Activated B cell treated with CpG ODN at 0.5 μM for 24 hours (primary cell): ENCODE measurements at regions not wholly inside any gene's neighbourhood (a gene's known extent, or its start where the extent isn't known, plus 50 kb on each side); places are given as distances from the start of the nearest gene placed in this dataset.

Source experiments
- ATAC-seq: fragments of 200-7000 bp; cut with Tn5 transposase; one replicate; pipeline ENCODE4 v1.10.0; 2021; ENCODE audit warnings: low read depth, mild to moderate bottlenecking, moderate library complexity
- CTCF ChIA-PET: fragments of 350-600 bp; sonication (Branson Sonifier 250); formaldehyde crosslinking; loops from one replicate; lab custom pipeline; 2021; ENCODE audit warnings: antibody characterized with exemption; lab: Charles Lee
- POLR2A ChIA-PET: fragments of 350-600 bp; sonication (Branson Sonifier 250); formaldehyde crosslinking; loops from one replicate; lab custom pipeline; 2021; ENCODE audit warnings: antibody characterized with exemption; lab: Charles Lee
- DNase-seq: peaks from one replicate; pipeline ENCODE4 v3.0.0; 2022
- H3K27ac Mint-ChIP-seq: one replicate; pipeline ENCODE4 v1.8.0; 2020; ENCODE audit warnings: mixed read lengths
- H3K27me3 Mint-ChIP-seq: one replicate; pipeline ENCODE4 v1.8.0; 2021; ENCODE audit warnings: mixed read lengths
- H3K36me3 Mint-ChIP-seq: one replicate; pipeline ENCODE4 v1.8.0; 2021; ENCODE audit warnings: low read depth, mixed read lengths
- H3K4me1 Mint-ChIP-seq: one replicate; pipeline ENCODE4 v1.8.0; 2021; ENCODE audit warnings: mixed read lengths
- H3K4me3 Mint-ChIP-seq: one replicate; pipeline ENCODE4 v1.8.0; 2020; ENCODE audit warnings: mild to moderate bottlenecking, mixed read lengths
- H3K9me3 Mint-ChIP-seq: one replicate; pipeline ENCODE4 v1.8.0; 2020; ENCODE audit warnings: mixed read lengths
- intact Hi-C: fragments of 100-400 bp; cut with micrococcal nuclease; formaldehyde crosslinking; loops from one replicate; pipeline ENCODE4 v1.15.1; 2024
- TF ChIP-seq, protein P1 (sequence below): fragments of 200-600 bp; IDR thresholded peaks from one replicate; pipeline ENCODE4 v1.8.0; 2022; ENCODE audit warnings: antibody characterized with exemption, mild to moderate bottlenecking

DNA sequence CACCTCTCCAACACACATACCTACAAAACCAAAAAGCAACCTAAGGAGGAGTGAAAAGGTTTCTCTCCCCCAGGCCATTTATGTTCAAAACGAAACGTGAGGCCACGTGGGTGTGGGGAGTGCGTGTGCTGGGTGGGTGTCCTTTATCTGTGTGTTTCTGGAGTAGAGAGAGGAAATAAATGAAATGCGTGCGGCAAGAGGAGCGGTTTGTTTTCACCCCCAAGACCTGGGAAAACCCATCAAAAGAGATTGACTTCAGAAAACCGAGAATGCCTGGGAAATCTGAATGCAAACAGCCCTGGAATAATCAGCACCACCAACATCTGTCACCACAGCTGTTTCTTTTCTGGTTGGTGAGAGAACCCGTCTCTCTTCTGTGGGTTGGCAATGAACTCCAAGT lies 137.4 kb downstream of the INSIG2 start:
- Mint-ChIP-seq H3K4me1 (peaks cover 30% of the 10 kb centered on the region), H3K27ac (peak overlapping the region; percentile 87), H3K36me3 (no peaks in the 10 kb centered on the region), H3K4me3 (no peak overlapping the region), H3K9me3 (no peaks in the 10 kb centered on the region), H3K27me3 (peaks cover 47% of the 10 kb centered on the region)
- CTCF ChIA-PET: interaction anchor here (1.2 to 4.7 kb wide), 2 partner anchors 630 to 632 kb away, joined by 3 to 19 read pairs; no protein-coding TSS in a partner anchor
- DNase-seq (no peak), ATAC-seq (no peak)
- POLR2A ChIA-PET: no interaction called here
- TF ChIP-seq, protein P1, sequence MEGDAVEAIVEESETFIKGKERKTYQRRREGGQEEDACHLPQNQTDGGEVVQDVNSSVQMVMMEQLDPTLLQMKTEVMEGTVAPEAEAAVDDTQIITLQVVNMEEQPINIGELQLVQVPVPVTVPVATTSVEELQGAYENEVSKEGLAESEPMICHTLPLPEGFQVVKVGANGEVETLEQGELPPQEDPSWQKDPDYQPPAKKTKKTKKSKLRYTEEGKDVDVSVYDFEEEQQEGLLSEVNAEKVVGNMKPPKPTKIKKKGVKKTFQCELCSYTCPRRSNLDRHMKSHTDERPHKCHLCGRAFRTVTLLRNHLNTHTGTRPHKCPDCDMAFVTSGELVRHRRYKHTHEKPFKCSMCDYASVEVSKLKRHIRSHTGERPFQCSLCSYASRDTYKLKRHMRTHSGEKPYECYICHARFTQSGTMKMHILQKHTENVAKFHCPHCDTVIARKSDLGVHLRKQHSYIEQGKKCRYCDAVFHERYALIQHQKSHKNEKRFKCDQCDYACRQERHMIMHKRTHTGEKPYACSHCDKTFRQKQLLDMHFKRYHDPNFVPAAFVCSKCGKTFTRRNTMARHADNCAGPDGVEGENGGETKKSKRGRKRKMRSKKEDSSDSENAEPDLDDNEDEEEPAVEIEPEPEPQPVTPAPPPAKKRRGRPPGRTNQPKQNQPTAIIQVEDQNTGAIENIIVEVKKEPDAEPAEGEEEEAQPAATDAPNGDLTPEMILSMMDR: no peak
- intact Hi-C loops: loop anchor here (2.0 to 10.0 kb wide), 2 partner anchors 169 to 411 kb away; partner anchors contain the start of gene DDX18

DNA sequence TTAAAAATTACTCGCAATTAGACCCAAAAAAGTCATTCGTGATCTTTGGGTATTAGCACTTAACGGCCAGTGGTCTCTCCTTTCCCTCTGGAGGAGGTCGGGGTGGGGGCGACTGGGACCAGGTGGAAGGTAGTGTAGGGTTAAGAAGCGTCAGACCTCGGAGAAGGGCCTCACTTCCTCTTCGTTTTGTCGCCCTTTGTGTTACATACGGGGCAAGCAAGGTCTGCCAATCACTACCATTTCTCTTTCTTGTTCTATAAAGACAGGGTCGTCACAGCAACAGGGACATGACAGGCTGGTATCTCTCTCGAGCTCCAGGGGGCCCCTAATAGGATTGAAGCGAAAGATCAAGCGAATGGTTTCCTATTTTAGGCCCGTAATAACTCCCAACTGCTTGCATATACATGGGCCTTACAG lies 136.6 kb downstream of the INSIG2 start:
- H3K4me1 Mint-ChIP-seq: peaks cover 30% of the 10 kb centered on the region
- H3K27me3 Mint-ChIP-seq: peaks cover 45% of the 10 kb centered on the region
- ChIA-PET CTCF (interaction anchor here (0.6 to 4.7 kb wide), 3 partner anchors 345 to 633 kb away, joined by 5 to 41 read pairs (median 19); no protein-coding TSS in a partner anchor), POLR2A (interaction anchor here (0.9 to 2.0 kb wide), 3 partner anchors 39 to 627 kb away, joined by 3 to 13 read pairs (median 8); partner anchors contain the start of gene INSIG2)
- no peaks in the 10 kb centered on the region for H3K36me3 Mint-ChIP-seq
- ATAC-seq (peak; percentile 61), DNase-seq (peak; percentile 20)
- H3K27ac Mint-ChIP-seq: peak overlapping the region; percentile 87
- H3K9me3 Mint-ChIP-seq: no peaks in the 10 kb centered on the region
- TF ChIP-seq, protein P1: no peak
- H3K4me3 Mint-ChIP-seq: peak overlapping the region; percentile 91
- intact Hi-C loops: loop anchor here (1.0 to 10.0 kb wide), 6 partner anchors 40 to 1452 kb away; partner anchors contain the start of genes C2orf76, DBI, DDX18 and TMEM177

DNA sequence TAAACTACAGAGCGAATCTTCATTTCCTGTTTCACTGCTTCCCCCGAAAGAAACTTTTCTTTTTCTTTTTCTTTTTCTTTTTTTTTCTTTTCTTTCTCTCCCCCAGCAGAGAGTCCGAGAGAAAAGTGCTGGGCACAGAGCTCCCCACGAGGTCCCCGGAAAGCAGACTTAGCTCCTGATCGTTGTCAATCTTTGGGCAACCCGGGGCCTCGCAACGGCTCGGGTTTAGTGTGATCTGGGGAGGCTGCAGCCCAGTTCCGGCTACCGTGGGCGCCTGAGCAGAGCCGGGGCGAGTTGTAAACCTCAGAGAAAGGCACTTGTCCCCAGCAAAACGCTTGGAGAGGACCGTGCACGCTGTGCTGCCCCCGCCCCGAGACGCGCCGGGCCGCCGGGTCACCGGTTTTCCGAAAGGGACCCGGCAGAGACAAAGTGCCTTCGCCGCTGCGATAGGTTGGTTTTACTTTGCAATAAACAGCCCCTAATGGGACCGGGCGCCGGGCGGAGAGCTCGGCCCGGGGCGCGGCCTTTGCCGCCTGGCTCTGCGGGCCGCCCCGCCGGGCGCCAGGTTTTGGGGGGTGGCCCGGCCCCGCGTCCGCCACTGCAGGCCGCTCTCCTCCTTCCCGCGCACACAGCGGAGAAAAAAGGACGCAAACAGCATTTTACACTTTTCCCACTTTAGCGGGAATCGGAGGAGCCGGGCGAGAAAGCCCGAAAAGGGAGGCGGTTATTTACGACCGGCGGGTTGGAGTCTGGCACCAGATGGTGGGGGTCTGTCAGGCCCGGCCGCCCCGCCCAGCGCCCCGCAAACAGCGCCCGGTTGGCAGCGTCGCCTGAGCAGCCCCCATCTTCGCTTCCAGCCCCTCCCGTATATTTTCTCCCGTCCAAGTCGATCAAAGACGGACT lies 136.0 kb downstream of the INSIG2 start:
- peak; percentile 43 for DNase-seq
- ChIA-PET CTCF (interaction anchor here (0.8 to 4.7 kb wide), 5 partner anchors 16 to 659 kb away, joined by 3 to 41 read pairs (median 4); no protein-coding TSS in a partner anchor), POLR2A (interaction anchor here (0.9 to 2.0 kb wide), 7 partner anchors 38 to 1143 kb away, joined by 3 to 13 read pairs (median 4); partner anchors contain the start of genes DBI and INSIG2)
- Mint-ChIP-seq H3K9me3 (no peaks in the 10 kb centered on the region), H3K4me3 (peak overlapping the region; percentile 91), H3K36me3 (no peaks in the 10 kb centered on the region), H3K4me1 (peaks cover 30% of the 10 kb centered on the region), H3K27ac (peak overlapping the region; percentile 87), H3K27me3 (peaks cover 47% of the 10 kb centered on the region)
- intact Hi-C loops: loop anchor here (1.0 to 10.0 kb wide), 8 partner anchors 39 to 1453 kb away; partner anchors contain the start of genes C2orf76, DBI, DDX18 and TMEM177
- peak; percentile 64 for ATAC-seq
- TF ChIP-seq, protein P1: no peak

DNA sequence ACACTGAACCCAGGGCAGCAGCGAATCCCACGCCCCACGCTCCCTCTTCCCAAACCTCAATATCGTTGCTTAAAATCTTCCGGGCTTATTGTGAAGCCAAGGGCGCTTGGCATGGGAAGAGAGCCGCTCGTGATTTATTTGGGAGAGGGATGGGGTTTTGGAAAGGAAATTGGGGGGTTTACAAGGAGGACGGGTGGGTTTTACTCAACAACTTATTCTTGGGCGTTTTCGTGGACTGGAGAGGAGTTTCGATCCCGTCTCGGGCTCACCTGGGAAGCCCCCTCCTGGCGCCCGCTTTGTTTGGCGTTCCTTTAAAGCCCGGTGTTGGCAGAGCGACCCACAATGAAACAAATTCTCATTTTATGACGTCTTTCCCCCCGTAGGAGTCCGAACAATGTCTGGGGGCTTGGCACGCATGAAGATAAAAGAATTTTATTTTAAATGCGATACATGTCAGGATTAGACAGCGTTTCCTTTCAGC lies 135.3 kb downstream of the INSIG2 start:
- DNase-seq (peak; percentile 22), ATAC-seq (peak; percentile 12)
- Mint-ChIP-seq H3K4me1 (peaks cover 30% of the 10 kb centered on the region), H3K27me3 (peaks cover 45% of the 10 kb centered on the region), H3K27ac (peak overlapping the region; percentile 86), H3K4me3 (peak overlapping the region; percentile 91), H3K36me3 (no peaks in the 10 kb centered on the region), H3K9me3 (no peaks in the 10 kb centered on the region)
- TF ChIP-seq, protein P1: no peak
- ChIA-PET CTCF (interaction anchor here (0.8 to 4.7 kb wide), 6 partner anchors 16 to 660 kb away, joined by 3 to 41 read pairs (median 8); no protein-coding TSS in a partner anchor), POLR2A (interaction anchor here (0.9 to 2.0 kb wide), 6 partner anchors 38 to 1144 kb away, joined by 3 to 13 read pairs (median 5); partner anchors contain the start of genes DBI and INSIG2)
- intact Hi-C loops: loop anchor here (2.0 to 10.0 kb wide), 5 partner anchors 409 to 1454 kb away; partner anchors contain the start of genes C2orf76, DBI, DDX18 and TMEM177
